RWPE2 (cell line): ENCODE measurements at regions not wholly inside any gene's neighbourhood (a gene's known extent, or its start where the extent isn't known, plus 50 kb on each side); places are given as distances from the start of the nearest gene placed in this dataset.
A peak's percentile ranks its signal among the peaks of the same experiment; 100 is the strongest.

Experiments
- ATAC-seq: fragments of 200-7000 bp; cut with Tn5 transposase; 3 replicates; pipeline ENCODE4 v1.9.1; 2021; ENCODE audit warnings: low read depth
- DNase-seq: peaks from one replicate; pipeline ENCODE4 v3.0.0-alpha.2; 2020; ENCODE audit warnings: low spot score
- H3K27ac ChIP-seq: fragments of 450-650 bp; 2 replicates; pipeline ENCODE4 v1.5.1; 2017; ENCODE audit warnings: mild to moderate bottlenecking; ENCODE audit not compliant: poor library complexity, severe bottlenecking
- H3K27me3 ChIP-seq: fragments of 250-450 bp; sonication (Bioruptor Pico); 2 replicates; pipeline ENCODE4 v1.5.1; 2021; ENCODE audit warnings: mild to moderate bottlenecking, moderate library complexity; ENCODE audit not compliant: insufficient read depth, poor library complexity, severe bottlenecking
- H3K36me3 ChIP-seq: fragments of 250-450 bp; sonication (Bioruptor Pico); 2 replicates; pipeline ENCODE4 v1.5.1; 2020; ENCODE audit warnings: low read depth, mild to moderate bottlenecking, moderate library complexity
- H3K4me1 ChIP-seq: fragments of 250-450 bp; sonication (Bioruptor Pico); 2 replicates; pipeline ENCODE4 v1.5.1; 2021; ENCODE audit warnings: mild to moderate bottlenecking, moderate library complexity; ENCODE audit not compliant: insufficient read depth, poor library complexity, severe bottlenecking
- H3K4me3 ChIP-seq: fragments of 250-450 bp; sonication (Bioruptor Pico); 2 replicates; pipeline ENCODE4 v1.5.1; 2021; ENCODE audit warnings: mild to moderate bottlenecking, moderate library complexity; ENCODE audit not compliant: severe bottlenecking
- H3K9me3 ChIP-seq: fragments of 250-450 bp; sonication (Bioruptor Pico); 2 replicates; pipeline ENCODE4 v1.5.1; 2021; ENCODE audit warnings: mild to moderate bottlenecking, moderate library complexity; ENCODE audit not compliant: severe bottlenecking
- TF ChIP-seq, protein P1 (sequence below): fragments of 450-650 bp; IDR thresholded peaks from one replicate; pipeline ENCODE4 v1.5.1; 2017; ENCODE audit warnings: mild to moderate bottlenecking, moderate library complexity; ENCODE audit not compliant: poor library complexity, severe bottlenecking

GRCh38 chr2:118687192-118687591 is 160.3 kb downstream of the EN1 start:
- Histone ChIP-seq H3K36me3 (no peaks in the 10 kb centered on the region), H3K27me3 (no peaks in the 10 kb centered on the region), H3K4me1 (peaks cover 22% of the 10 kb centered on the region), H3K9me3 (no peaks in the 10 kb centered on the region), H3K4me3 (no peak overlapping the region), H3K27ac (peak overlapping the region; percentile 58)
- no peak for DNase-seq
- ATAC-seq: peak; percentile 70
- TF ChIP-seq, protein P1, sequence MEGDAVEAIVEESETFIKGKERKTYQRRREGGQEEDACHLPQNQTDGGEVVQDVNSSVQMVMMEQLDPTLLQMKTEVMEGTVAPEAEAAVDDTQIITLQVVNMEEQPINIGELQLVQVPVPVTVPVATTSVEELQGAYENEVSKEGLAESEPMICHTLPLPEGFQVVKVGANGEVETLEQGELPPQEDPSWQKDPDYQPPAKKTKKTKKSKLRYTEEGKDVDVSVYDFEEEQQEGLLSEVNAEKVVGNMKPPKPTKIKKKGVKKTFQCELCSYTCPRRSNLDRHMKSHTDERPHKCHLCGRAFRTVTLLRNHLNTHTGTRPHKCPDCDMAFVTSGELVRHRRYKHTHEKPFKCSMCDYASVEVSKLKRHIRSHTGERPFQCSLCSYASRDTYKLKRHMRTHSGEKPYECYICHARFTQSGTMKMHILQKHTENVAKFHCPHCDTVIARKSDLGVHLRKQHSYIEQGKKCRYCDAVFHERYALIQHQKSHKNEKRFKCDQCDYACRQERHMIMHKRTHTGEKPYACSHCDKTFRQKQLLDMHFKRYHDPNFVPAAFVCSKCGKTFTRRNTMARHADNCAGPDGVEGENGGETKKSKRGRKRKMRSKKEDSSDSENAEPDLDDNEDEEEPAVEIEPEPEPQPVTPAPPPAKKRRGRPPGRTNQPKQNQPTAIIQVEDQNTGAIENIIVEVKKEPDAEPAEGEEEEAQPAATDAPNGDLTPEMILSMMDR: no peak

DNA sequence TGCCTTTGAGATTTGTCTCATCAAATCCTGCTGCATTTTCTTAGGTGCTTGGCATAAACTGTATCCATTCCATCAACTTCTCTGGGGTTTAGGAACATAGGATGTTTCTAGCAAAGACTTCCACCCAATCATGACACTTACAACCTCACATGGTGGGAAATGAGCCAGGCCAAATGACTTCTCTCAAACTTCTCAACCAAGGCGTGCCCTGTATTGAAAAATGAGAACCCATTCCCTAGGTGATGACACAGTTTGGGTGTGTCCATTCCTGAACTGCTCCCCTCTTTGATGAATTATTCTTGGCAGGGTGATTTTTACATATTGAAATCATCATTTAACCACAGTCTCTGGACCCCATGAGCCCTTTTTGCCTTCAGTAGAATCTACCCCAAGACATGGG is 161.1 kb downstream of the EN1 start:
- Histone ChIP-seq H3K27me3 (no peaks in the 10 kb centered on the region), H3K4me3 (no peak overlapping the region), H3K36me3 (no peaks in the 10 kb centered on the region), H3K27ac (peak overlapping the region; percentile 58), H3K4me1 (peaks cover 22% of the 10 kb centered on the region), H3K9me3 (no peaks in the 10 kb centered on the region)
- ATAC-seq (peak; percentile 78), DNase-seq (no peak)
- TF ChIP-seq, protein P1: no peak

DNA sequence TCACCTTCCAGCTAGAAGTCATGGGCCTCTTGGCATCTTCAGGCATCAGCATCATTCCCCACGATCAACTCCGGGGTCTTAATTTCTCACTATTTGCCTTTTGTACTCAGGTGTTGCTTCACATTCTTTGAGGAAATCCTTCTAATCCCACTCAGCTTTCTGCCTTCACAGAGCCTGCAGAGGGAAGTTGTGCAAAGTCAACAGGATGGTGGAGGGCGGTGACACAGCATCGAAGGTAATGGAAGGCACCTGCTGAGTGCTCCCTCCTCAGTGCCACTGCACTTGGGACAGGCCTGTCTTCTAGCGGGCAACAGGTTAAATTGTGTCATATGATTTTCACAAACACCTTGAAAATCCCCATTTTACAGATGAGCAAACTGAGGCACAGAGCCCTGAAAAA is 164.0 kb downstream of the EN1 start:
- TF ChIP-seq, protein P1: no peak
- H3K9me3 ChIP-seq: no peaks in the 10 kb centered on the region
- ATAC-seq: no peak

GRCh38 chr2:118678985-118679384 is 168.5 kb downstream of the EN1 start:
- Histone ChIP-seq H3K4me3 (no peak overlapping the region), H3K4me1 (no peaks in the 10 kb centered on the region), H3K27me3 (no peaks in the 10 kb centered on the region), H3K27ac (no peak overlapping the region), H3K9me3 (no peaks in the 10 kb centered on the region), H3K36me3 (no peaks in the 10 kb centered on the region)
- DNase-seq: no peak
- ATAC-seq: no peak
- TF ChIP-seq, protein P1: no peak

More for the DNA sequence above, 164.0 kb downstream of the EN1 start:
- Histone ChIP-seq H3K27me3 (no peaks in the 10 kb centered on the region), H3K27ac (no peak overlapping the region), H3K4me3 (no peak overlapping the region), H3K36me3 (no peaks in the 10 kb centered on the region), H3K4me1 (peaks cover 22% of the 10 kb centered on the region)
- DNase-seq: no peak

GRCh38 chr2:118677546-118677945 is 169.9 kb downstream of the EN1 start:
- DNase-seq (no peak), ATAC-seq (no peak)
- no peaks in the 10 kb centered on the region for H3K36me3 ChIP-seq
- H3K4me1 ChIP-seq: no peaks in the 10 kb centered on the region
- H3K4me3 ChIP-seq: no peak overlapping the region
- H3K27me3 ChIP-seq: no peaks in the 10 kb centered on the region
- no peaks in the 10 kb centered on the region for H3K9me3 ChIP-seq
- TF ChIP-seq, protein P1: no peak
- no peak overlapping the region for H3K27ac ChIP-seq
